ENCODE measurements at regions not wholly inside any gene's neighbourhood (a gene's known extent, or its start where the extent isn't known, plus 50 kb on each side); places are given as distances from the start of the nearest gene placed in this dataset.
"Not testable (repeated sequence)": the region's sequence is repeated elsewhere in the genome, so short reads cannot be mapped to it uniquely, and the experiment has no call there.

GRCh38 chrX:857376-857775 is 226.8 kb downstream of the SHOX start:
- no peak for DNase-seq (ENCODE audit: low read depth in 2 of 2, low spot score in 1 of 2)

- DNase-seq (ENCODE audit: low read depth in 2 of 2, low spot score in 1 of 2): no peak
These were observed 226.1 kb downstream of the SHOX start for GRCh38 chrX:856566-857290.

GRCh38 chrX:853304-853703 is 222.7 kb downstream of the SHOX start:
- DNase-seq (ENCODE audit: low read depth in 2 of 2, low spot score in 1 of 2): no peak

- no peak for DNase-seq (ENCODE audit: low read depth in 2 of 2, low spot score in 1 of 2)
These were observed 219.9 kb downstream of the SHOX start for GRCh38 chrX:850471-850916.

GRCh38 chrX:848386-848785 is 217.8 kb downstream of the SHOX start:
- DNase-seq (ENCODE audit: low read depth in 2 of 2, low spot score in 1 of 2): no peak

GRCh38 chrX:843306-843705 is 212.7 kb downstream of the SHOX start:
- DNase-seq (ENCODE audit: low read depth in 2 of 2, low spot score in 1 of 2): no peak

GRCh38 chrX:840556-840955 is 210.0 kb downstream of the SHOX start:
- DNase-seq (ENCODE audit: low read depth in 2 of 2, low spot score in 1 of 2): no peak

- DNase-seq (ENCODE audit: low read depth in 2 of 2, low spot score in 1 of 2): not testable (repeated sequence)
These were observed 208.1 kb downstream of the SHOX start for GRCh38 chrX:838666-839065.

- DNase-seq (ENCODE audit: low read depth in 2 of 2, low spot score in 1 of 2): not testable (repeated sequence)
These were observed 205.3 kb downstream of the SHOX start for GRCh38 chrX:835857-836256.

- DNase-seq (ENCODE audit: low read depth in 2 of 2, low spot score in 1 of 2): no peak
These were observed 199.9 kb downstream of the SHOX start for GRCh38 chrX:830532-830931.

- DNase-seq (ENCODE audit: low read depth in 2 of 2, low spot score in 1 of 2): no peak
These were observed 198.6 kb downstream of the SHOX start for GRCh38 chrX:829145-829544.

GRCh38 chrX:828411-828959 is 197.9 kb downstream of the SHOX start:
- DNase-seq (ENCODE audit: low read depth in 2 of 2, low spot score in 1 of 2): no peak

GRCh38 chrX:826448-826847 is 195.9 kb downstream of the SHOX start:
- DNase-seq (ENCODE audit: low read depth in 2 of 2, low spot score in 1 of 2): no peak

- DNase-seq (ENCODE audit: low read depth in 2 of 2, low spot score in 1 of 2): no peak
These were observed 195.4 kb downstream of the SHOX start for GRCh38 chrX:825991-826390.

- DNase-seq (ENCODE audit: low read depth in 2 of 2, low spot score in 1 of 2): not testable (repeated sequence)
These were observed 192.5 kb downstream of the SHOX start for GRCh38 chrX:823073-823472.

GRCh38 chrX:821327-822107 is 190.9 kb downstream of the SHOX start:
- DNase-seq (ENCODE audit: low read depth in 2 of 2, low spot score in 1 of 2): no peak

- DNase-seq (ENCODE audit: low read depth in 2 of 2, low spot score in 1 of 2): no peak
These were observed 189.1 kb downstream of the SHOX start for GRCh38 chrX:819684-820083.

GRCh38 chrX:817759-818300 is 187.2 kb downstream of the SHOX start:
- no peak for DNase-seq (ENCODE audit: low read depth in 2 of 2, low spot score in 1 of 2)

- DNase-seq (ENCODE audit: low read depth in 2 of 2, low spot score in 1 of 2): not testable (repeated sequence)
These were observed 186.6 kb downstream of the SHOX start for GRCh38 chrX:817147-817546.

GRCh38 chrX:816411-816810 is 185.8 kb downstream of the SHOX start:
- no peak for DNase-seq (ENCODE audit: low read depth in 2 of 2, low spot score in 1 of 2)

- DNase-seq (ENCODE audit: low read depth in 2 of 2, low spot score in 1 of 2): no peak
These were observed 179.6 kb downstream of the SHOX start for GRCh38 chrX:810186-810585.

GRCh38 chrX:809081-809480 is 178.5 kb downstream of the SHOX start:
- no peak for DNase-seq (ENCODE audit: low read depth in 2 of 2, low spot score in 1 of 2)

Data from stimulated activated CD8-positive, alpha-beta memory T cell treated with anti-CD3 and anti-CD28 coated beads, Interleukin-4, amount 100 ng/mL, for 4 hours (primary cell).